ENCODE measurements at regions not wholly inside any gene's neighbourhood (a gene's known extent, or its start where the extent isn't known, plus 50 kb on each side); places are given as distances from the start of the nearest gene placed in this dataset.

DNA sequence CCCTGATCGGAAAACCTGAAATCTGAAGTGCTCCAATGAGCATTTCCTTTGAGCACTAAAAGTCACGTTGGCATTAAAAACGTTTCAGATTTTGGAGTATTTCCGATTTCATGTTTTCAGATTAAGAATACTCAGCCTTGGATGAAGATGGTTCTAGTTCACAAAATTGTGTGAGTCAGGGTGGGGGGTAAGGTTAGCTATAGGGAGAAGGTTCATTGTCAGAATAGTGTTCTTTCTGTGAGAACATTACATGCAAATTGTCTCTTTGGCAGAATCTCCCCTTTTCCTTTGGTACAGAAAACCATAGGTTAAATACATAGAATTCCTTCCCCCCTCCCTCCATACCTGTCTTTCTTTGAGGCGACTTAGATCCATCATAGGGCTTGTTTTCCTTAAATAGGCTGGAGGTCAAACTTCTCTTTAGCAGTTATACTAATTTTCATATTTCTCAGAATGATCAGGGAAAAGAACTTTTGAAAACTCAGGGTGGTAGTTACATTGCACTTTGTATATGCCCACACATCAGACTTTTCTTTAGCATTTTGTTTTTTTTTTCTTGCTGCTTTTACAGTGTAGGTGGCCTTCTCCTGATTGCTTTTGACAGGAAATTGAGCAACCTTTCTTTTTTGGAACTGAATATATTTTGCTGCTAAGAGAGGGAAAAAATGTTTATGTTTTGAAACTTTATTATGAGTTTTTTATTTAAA lies 503.5 kb downstream of the PCNX1 start:
- no peaks in the 10 kb centered on the region for H3K27me3 Mint-ChIP-seq (ENCODE audit: low read depth)
- peaks cover 3% of the 10 kb centered on the region for H3K9me3 Mint-ChIP-seq (ENCODE audit: low read depth)
- peaks cover 5% of the 10 kb centered on the region for H3K36me3 Mint-ChIP-seq (ENCODE audit: low read depth)
- TF ChIP-seq, protein P1, sequence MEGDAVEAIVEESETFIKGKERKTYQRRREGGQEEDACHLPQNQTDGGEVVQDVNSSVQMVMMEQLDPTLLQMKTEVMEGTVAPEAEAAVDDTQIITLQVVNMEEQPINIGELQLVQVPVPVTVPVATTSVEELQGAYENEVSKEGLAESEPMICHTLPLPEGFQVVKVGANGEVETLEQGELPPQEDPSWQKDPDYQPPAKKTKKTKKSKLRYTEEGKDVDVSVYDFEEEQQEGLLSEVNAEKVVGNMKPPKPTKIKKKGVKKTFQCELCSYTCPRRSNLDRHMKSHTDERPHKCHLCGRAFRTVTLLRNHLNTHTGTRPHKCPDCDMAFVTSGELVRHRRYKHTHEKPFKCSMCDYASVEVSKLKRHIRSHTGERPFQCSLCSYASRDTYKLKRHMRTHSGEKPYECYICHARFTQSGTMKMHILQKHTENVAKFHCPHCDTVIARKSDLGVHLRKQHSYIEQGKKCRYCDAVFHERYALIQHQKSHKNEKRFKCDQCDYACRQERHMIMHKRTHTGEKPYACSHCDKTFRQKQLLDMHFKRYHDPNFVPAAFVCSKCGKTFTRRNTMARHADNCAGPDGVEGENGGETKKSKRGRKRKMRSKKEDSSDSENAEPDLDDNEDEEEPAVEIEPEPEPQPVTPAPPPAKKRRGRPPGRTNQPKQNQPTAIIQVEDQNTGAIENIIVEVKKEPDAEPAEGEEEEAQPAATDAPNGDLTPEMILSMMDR (IDR thresholded peaks at IDR 0.05), result no peak
- no peak overlapping the region for H3K27ac Mint-ChIP-seq (ENCODE audit: unreplicated experiment)
- peaks cover 75% of the 10 kb centered on the region for H3K4me1 Mint-ChIP-seq (ENCODE audit: low read depth)
- DNase-seq (ENCODE audit: low spot score), result no peak
- H3K4me3 Mint-ChIP-seq (ENCODE audit: unreplicated experiment), result no peak overlapping the region

DNA sequence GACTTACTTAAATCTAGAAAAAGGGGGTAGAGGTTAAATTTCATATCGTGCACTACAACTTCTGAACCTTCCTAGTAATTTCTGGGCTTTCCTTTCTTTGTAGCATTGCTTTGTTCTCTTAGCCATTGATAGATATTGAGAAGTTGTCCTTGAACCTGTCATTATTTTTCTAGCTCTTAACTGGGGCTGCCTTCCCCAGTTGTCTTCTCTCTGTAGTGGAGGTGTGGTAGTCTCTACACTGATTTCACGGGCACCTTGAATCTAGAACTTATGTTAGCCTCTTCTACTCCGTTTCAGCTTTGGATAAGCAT lies 504.0 kb downstream of the PCNX1 start:
- Mint-ChIP-seq H3K4me3 (ENCODE audit: unreplicated experiment) (no peak overlapping the region), H3K36me3 (ENCODE audit: low read depth) (peaks cover 2% of the 10 kb centered on the region), H3K4me1 (ENCODE audit: low read depth) (peaks cover 75% of the 10 kb centered on the region), H3K27ac (ENCODE audit: unreplicated experiment) (peak overlapping the region; percentile 67), H3K9me3 (ENCODE audit: low read depth) (peaks cover 3% of the 10 kb centered on the region), H3K27me3 (ENCODE audit: low read depth) (no peaks in the 10 kb centered on the region)
- no peak for DNase-seq (ENCODE audit: low spot score)
- TF ChIP-seq, protein P1 (IDR thresholded peaks at IDR 0.05), result no peak

DNA sequence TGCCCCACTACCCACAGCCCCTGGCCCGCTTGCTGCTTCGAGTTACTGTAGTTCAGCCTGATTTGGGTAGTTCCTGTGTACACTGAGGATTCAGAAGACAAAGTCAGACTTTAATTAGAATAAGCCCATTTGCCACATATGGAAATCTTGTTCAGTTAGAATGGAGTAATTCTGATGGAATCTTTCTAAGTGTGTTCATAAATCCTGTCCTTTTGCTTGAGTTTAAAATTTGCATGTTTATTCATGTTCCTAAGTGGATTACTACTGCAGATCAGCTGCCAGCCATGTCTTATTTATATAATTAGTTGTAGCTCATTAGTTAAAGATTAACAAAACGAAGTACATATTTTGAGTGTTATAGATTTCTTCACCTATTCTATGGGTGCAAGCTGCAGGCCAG lies 504.5 kb downstream of the PCNX1 start:
- no peaks in the 10 kb centered on the region for H3K27me3 Mint-ChIP-seq (ENCODE audit: low read depth)
- TF ChIP-seq, protein P1 (IDR thresholded peaks at IDR 0.05), result no peak
- no peak for DNase-seq (ENCODE audit: low spot score)
- H3K4me3 Mint-ChIP-seq (ENCODE audit: unreplicated experiment), result no peak overlapping the region
- H3K4me1 Mint-ChIP-seq (ENCODE audit: low read depth), result peaks cover 78% of the 10 kb centered on the region
- peak overlapping the region; percentile 67 for H3K27ac Mint-ChIP-seq (ENCODE audit: unreplicated experiment)
- peaks cover 3% of the 10 kb centered on the region for H3K9me3 Mint-ChIP-seq (ENCODE audit: low read depth)
- H3K36me3 Mint-ChIP-seq (ENCODE audit: low read depth), result peaks cover 2% of the 10 kb centered on the region

DNA sequence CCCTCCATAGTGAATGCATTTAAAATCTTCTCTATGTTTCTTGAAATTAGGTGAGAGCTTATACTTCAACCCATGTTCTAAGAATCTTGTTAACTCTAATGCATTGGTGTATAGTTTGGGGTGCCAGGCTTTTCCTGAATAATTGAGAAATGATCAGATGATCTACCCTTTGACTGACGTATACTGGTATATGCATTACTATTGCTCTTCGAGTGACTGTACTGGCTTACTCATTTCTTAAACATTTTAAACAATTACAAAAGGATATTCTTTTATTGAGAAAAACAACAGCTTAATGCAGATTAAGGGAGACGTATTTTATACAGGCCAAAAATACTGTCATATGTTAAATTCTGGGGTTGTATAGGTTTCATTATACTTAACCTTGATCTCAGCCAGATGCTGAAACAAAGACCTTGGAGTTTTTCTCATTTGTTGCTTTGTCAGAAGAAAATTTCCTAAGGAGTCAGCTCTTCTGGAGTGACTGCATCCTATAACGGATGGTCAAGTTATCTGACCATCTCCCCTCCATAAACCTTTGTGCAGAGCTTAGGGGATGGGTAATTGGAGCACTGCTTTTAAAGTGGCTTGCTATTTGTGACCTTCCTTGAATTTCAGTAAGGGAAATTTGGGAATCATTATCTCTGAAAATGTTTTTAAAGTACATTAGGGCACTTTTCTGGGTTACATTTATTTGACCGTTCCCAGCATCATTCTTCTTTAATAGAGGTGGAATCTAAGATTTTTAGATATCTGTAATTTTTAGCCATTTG lies 507.6 kb downstream of the PCNX1 start:
- H3K4me1 Mint-ChIP-seq (ENCODE audit: low read depth), result peaks cover 62% of the 10 kb centered on the region
- peaks cover 3% of the 10 kb centered on the region for H3K9me3 Mint-ChIP-seq (ENCODE audit: low read depth)
- TF ChIP-seq, protein P1 (IDR thresholded peaks at IDR 0.05), result no peak
- H3K27ac Mint-ChIP-seq (ENCODE audit: unreplicated experiment), result peak overlapping the region; percentile 83
- peaks cover 3% of the 10 kb centered on the region for H3K36me3 Mint-ChIP-seq (ENCODE audit: low read depth)
- no peaks in the 10 kb centered on the region for H3K27me3 Mint-ChIP-seq (ENCODE audit: low read depth)
- no peak overlapping the region for H3K4me3 Mint-ChIP-seq (ENCODE audit: unreplicated experiment)
- DNase-seq (ENCODE audit: low spot score), result no peak

DNA sequence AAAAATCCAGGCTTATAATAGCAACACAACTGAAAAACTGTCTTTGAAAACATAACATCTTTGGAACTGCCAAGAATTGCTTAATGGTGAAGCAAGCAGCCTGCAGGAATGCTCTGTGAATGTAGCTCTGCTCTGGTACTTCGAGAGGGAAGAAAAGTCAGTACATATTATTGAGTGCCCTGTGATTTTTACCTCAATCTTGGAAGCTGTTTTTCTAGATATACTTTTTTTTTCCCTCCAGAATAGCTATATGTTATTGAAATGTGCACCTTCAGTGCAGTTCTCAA lies 508.1 kb downstream of the PCNX1 start:
- peaks cover 3% of the 10 kb centered on the region for H3K9me3 Mint-ChIP-seq (ENCODE audit: low read depth)
- H3K27ac Mint-ChIP-seq (ENCODE audit: unreplicated experiment), result peak overlapping the region; percentile 83
- TF ChIP-seq, protein P1 (IDR thresholded peaks at IDR 0.05), result no peak

More for the DNA sequence above, 508.1 kb downstream of the PCNX1 start:
- H3K27me3 Mint-ChIP-seq (ENCODE audit: low read depth), result no peaks in the 10 kb centered on the region
- H3K36me3 Mint-ChIP-seq (ENCODE audit: low read depth), result peaks cover 3% of the 10 kb centered on the region
- H3K4me3 Mint-ChIP-seq (ENCODE audit: unreplicated experiment), result peak overlapping the region; percentile 6
- peaks cover 56% of the 10 kb centered on the region for H3K4me1 Mint-ChIP-seq (ENCODE audit: low read depth)
- no peak for DNase-seq (ENCODE audit: low spot score)
